HepG2 (cell line): ENCODE measurements at regions not wholly inside any gene's neighbourhood (a gene's known extent, or its start where the extent isn't known, plus 50 kb on each side); places are given as distances from the start of the nearest gene placed in this dataset.

Experiments
- ATAC-seq: fragments of 200-7000 bp; cut with Tn5 transposase; 3 replicates; pipeline ENCODE4 v1.9.1; 2020; ENCODE audit warnings: mild to moderate bottlenecking, moderate library complexity
- BruUV-seq: library from RNA; stranded (reverse); fragments of 400-500 nt; replicated peaks from 2 replicates; lab custom pipeline; 2021; lab: Mats Ljungman, UMichigan
- CTCF ChIA-PET: fragments of 300-600 bp; formaldehyde crosslinking; extraction: SDS; loops from one replicate; lab custom pipeline; 2021; ENCODE audit warnings: low total read pairs, inconsistent platforms, low intra/inter-chr PET ratio; lab: Yijun Ruan, JAX
- POLR2A ChIA-PET: fragments of 350-600 bp; sonication (Branson Sonifier 250); formaldehyde crosslinking; loops from one replicate; lab custom pipeline; 2020; ENCODE audit warnings: antibody characterized with exemption, inconsistent platforms; lab: Yijun Ruan, JAX
- DNase-seq: peaks from one replicate; pipeline ENCODE4 v3.0.0-alpha.2; 2015; ENCODE audit warnings: low spot score
- FAIRE-seq: peaks from 3 replicates; lab custom pipeline; 2011; peaks lifted over from hg19 to GRCh38; lab: Jason Lieb, UNC
- H2AFZ ChIP-seq: one replicate; pipeline ENCODE4 v1.6.1; 2011; ENCODE audit warnings: low read length, inconsistent platforms
- H3K27ac ChIP-seq: fragments of 300-600 bp; 3 replicates; pipeline ENCODE4 v1.8.0; 2011; ENCODE audit warnings: mixed run types, mild to moderate bottlenecking, mixed read lengths, low read length, inconsistent platforms; ENCODE audit not compliant: insufficient read depth; ENCODE audit errors: extremely low read length
- H3K27me3 ChIP-seq, 2 experiments: fragments of 200-600 bp in 1 of 2; 2 replicates in 1 of 2; 3 replicates in 1 of 2; pipeline versions ENCODE4 v1.6.0 to v1.8.0; 2011; ENCODE audit warnings: low read length in 2 of 2, mild to moderate bottlenecking in 2 of 2, moderate library complexity in 2 of 2, inconsistent platforms in 1 of 2; ENCODE audit not compliant: insufficient read depth in 2 of 2, control insufficient read depth in 1 of 2
- H3K36me3 ChIP-seq, 2 experiments: fragments of 200-600 bp in 1 of 2; replicated peaks in 1 of 2; 2 replicates in 1 of 2; 3 replicates in 1 of 2; pipeline versions ENCODE4 v1.5.1 to v1.8.0; 2011; ENCODE audit warnings: low read length in 2 of 2, inconsistent platforms in 1 of 2; ENCODE audit not compliant: insufficient read depth in 2 of 2, control insufficient read depth in 1 of 2
- H3K4me1 ChIP-seq: 2 replicates; pipeline ENCODE4 v1.5.1; 2012; ENCODE audit warnings: low read length, inconsistent platforms; ENCODE audit not compliant: insufficient read depth
- H3K4me2 ChIP-seq: 2 replicates; pipeline ENCODE4 v1.6.0; 2011; ENCODE audit warnings: low read depth, low read length, inconsistent platforms
- H3K4me3 ChIP-seq, 3 experiments: fragments of 200-600 bp in 1 of 3; sonication (generic), shearing (Covaris generic) in 1 of 3; replicated peaks in 1 of 3; 2 replicates each; pipeline ENCODE4 v1.5.1; 2011 to 2016; ENCODE audit warnings: low read length in 3 of 3, inconsistent platforms in 2 of 3, low read depth in 2 of 3, mild to moderate bottlenecking in 2 of 3, control low read depth in 1 of 3, mixed read lengths in 1 of 3; ENCODE audit not compliant: insufficient read depth in 1 of 3
- H3K79me2 ChIP-seq: one replicate; pipeline ENCODE4 v1.6.1; 2011; ENCODE audit warnings: low read length, inconsistent platforms; ENCODE audit not compliant: insufficient read depth
- H3K9ac ChIP-seq: 2 replicates; pipeline ENCODE4 v1.6.0; 2011; ENCODE audit warnings: mild to moderate bottlenecking, low read depth, low read length, inconsistent platforms; ENCODE audit not compliant: insufficient read depth
- H3K9me3 ChIP-seq: 2 replicates; pipeline ENCODE4 v1.5.1; 2012; ENCODE audit warnings: mild to moderate bottlenecking, low read length
- H4K20me1 ChIP-seq: 2 replicates; pipeline ENCODE4 v1.6.0; 2011; ENCODE audit warnings: inconsistent platforms, mild to moderate bottlenecking, low read length, moderate library complexity; ENCODE audit not compliant: insufficient read depth
- ATF7 ChIP-seq, 2 experiments: fragments of 450-650 bp in 1 of 2; sonication (generic) in 1 of 2; formaldehyde crosslinking in 1 of 2; IDR thresholded peaks; 2 replicates each; pipeline versions ENCODE4 v1.4.0 to v1.6.1; 2016 to 2020; ENCODE audit warnings: antibody characterized with exemption in 1 of 2, mild to moderate bottlenecking in 1 of 2, missing genetic modification reagents in 1 of 2
- ATF7-NPFF ChIP-seq: sonication (generic); formaldehyde crosslinking; IDR thresholded peaks from 2 replicates; pipeline ENCODE4 v1.8.1; 2023; ENCODE audit warnings: mild to moderate bottlenecking, low read depth, missing genetic modification reagents, moderate library complexity
- CHCHD3 ChIP-seq: sonication (generic); formaldehyde crosslinking; IDR thresholded peaks from 2 replicates; pipeline ENCODE4 v1.8.0; 2022; ENCODE audit warnings: mild to moderate bottlenecking, missing genetic modification reagents, moderate library complexity
- CREB1 ChIP-seq, 2 experiments: fragments of 450-650 bp in 1 of 2; IDR thresholded peaks; 2 replicates each; pipeline ENCODE4 v1.6.1; 2016 to 2017; ENCODE audit warnings: control low read depth in 1 of 2, mild to moderate bottlenecking in 1 of 2, missing compliant biosample characterization in 1 of 2, missing genetic modification characterization in 1 of 2
- DNMT1 ChIP-seq: sonication (generic); formaldehyde crosslinking; IDR thresholded peaks from 2 replicates; pipeline ENCODE4 v1.5.1; 2020; ENCODE audit warnings: mild to moderate bottlenecking, missing genetic modification reagents
- HMG20B ChIP-seq: conservative IDR thresholded peaks from 2 replicates; pipeline ENCODE4 v1.6.1; 2016; ENCODE audit warnings: missing genetic modification reagents, missing compliant biosample characterization
- POLR2A ChIP-seq, 2 experiments: IDR thresholded peaks; 2 replicates each; pipeline ENCODE4 v1.6.1; 2011; ENCODE audit warnings: low read depth in 2 of 2, low read length in 2 of 2, mild to moderate bottlenecking in 1 of 2, moderate library complexity in 1 of 2; ENCODE audit not compliant: insufficient read depth in 1 of 2
- SATB2 ChIP-seq: sonication (generic); formaldehyde crosslinking; IDR thresholded peaks from 2 replicates; pipeline ENCODE4 v1.5.0; 2020; ENCODE audit warnings: missing genetic modification reagents
- THAP11 ChIP-seq: IDR thresholded peaks from 2 replicates; pipeline ENCODE4 v1.6.1; 2016; ENCODE audit warnings: missing biosample characterization, missing genetic modification reagents
- ZBTB7A ChIP-seq: sonication (generic); formaldehyde crosslinking; IDR thresholded peaks from 2 replicates; pipeline ENCODE4 v1.8.0; 2022; ENCODE audit warnings: mild to moderate bottlenecking, missing genetic modification reagents
- ZNF24 ChIP-seq: fragments of 450-650 bp; IDR thresholded peaks from 2 replicates; pipeline ENCODE4 v1.6.1; 2017; ENCODE audit warnings: antibody characterized with exemption, mild to moderate bottlenecking
- ZNF326 ChIP-seq: sonication (generic); formaldehyde crosslinking; IDR thresholded peaks from 2 replicates; pipeline ENCODE4 v1.4.0; 2020; ENCODE audit warnings: missing genetic modification reagents, borderline replicate concordance
- WGBS: methylation state at CpG from one replicate; pipeline ENCODE4 v1.1.6; 2017; ENCODE audit warnings: low lambda C conversion rate; 5-methylcytosine and 5-hydroxymethylcytosine counted together
- in situ Hi-C: cut with HindIII; loops from 2 replicates; pipeline ENCODE4 v1.10.0; 2017; ENCODE audit warnings: low pct_unique_long_range_greater_than_20kb; ENCODE audit not compliant: extremely low pct_ligation_motif_present
- intact Hi-C: fragments of 100-400 bp; cut with micrococcal nuclease; formaldehyde crosslinking; loops from one replicate; pipeline ENCODE4 v1.10.0; 2022; ENCODE audit not compliant: unreplicated experiment

DNA sequence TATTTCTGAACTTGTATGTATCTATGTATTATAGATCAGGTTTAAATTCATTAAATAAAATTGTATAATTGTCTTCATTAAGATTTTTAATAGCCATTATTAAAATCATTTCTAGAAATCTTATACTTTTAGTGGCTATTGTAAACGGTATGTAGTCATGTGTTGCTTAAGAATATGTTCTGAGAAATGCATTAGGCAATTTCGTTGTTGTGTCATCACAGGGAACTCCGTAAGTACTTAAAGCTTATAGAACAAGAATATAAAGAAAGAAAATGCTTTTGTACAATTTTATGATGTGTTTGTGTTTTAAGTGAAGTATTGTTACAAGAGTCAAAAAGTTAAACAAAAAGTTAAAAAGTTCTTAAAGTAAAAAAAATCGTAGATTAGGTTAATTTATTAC is 765.8 kb downstream of the METTL4 start (continued):
- TF ChIP-seq ZBTB7A (CRISPR knock-in tag) (no peak), ZNF24 (no peak), POLR2A (IDR thresholded peaks at IDR 0.05; ENCODE audit: insufficient read depth in 1 of 2, low read depth in 2 of 2, low read length in 2 of 2) (no peak), THAP11 (CRISPR knock-in tag) (no peak), CHCHD3 (CRISPR knock-in tag) (no peak), DNMT1 (CRISPR knock-in tag) (no peak)

DNA sequence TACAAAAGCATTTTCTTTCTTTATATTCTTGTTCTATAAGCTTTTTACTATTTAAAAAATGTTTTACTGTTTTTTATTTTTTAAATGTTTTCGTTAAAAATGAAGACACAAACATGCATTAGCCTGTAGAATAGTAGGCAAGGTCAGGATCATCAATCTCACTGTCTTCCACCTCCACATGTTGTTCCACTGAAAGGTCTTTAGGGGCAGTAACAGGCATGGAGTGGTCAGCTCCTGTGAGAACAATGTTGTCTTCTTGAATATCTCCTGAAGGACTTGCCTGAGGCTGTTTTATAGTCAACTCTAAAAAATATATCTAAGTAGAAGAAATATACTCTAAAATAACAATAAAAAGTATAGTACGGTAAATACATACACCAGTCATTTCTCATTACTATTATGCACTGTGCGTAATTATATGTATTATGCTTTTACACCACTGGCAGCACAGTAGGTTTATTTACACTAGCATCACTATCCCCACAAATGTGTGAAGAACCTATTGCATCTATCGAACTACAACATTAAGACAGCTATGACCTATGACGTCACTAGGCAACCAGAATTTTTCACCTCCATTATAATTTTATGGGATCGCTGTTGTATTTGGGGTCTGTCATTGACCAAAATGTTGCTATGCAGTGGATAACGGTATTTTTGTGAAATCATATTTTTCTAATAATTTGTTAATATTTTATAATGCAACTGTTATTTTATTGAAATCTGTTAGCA is 764.3 kb downstream of the METTL4 start:
- H3K27ac ChIP-seq = no peak overlapping the region
- no peak for DNase-seq
- no peaks in the 10 kb centered on the region for H3K79me2 ChIP-seq
- no peak for ATAC-seq
- TF ChIP-seq ATF7 (IDR thresholded peaks at IDR 0.05) (peak; percentile 89), ATF7 (CRISPR knock-in tag; IDR thresholded peaks at IDR 0.05) (no peak), SATB2 (CRISPR knock-in tag) (no peak), ATF7-NPFF (CRISPR knock-in tag) (no peak), CREB1 (IDR thresholded peaks at IDR 0.05) (peak; percentile 94), CREB1 (CRISPR knock-in tag; IDR thresholded peaks at IDR 0.05) (no peak), ZNF326 (CRISPR knock-in tag) (no peak), HMG20B (no peak)
- no peaks in the 10 kb centered on the region for H3K27me3 ChIP-seq
- no peaks in the 10 kb centered on the region for H3K36me3 ChIP-seq
- in situ Hi-C loops = no loop called here
- ChIA-PET CTCF (no interaction called here), POLR2A (no interaction called here)
- H3K9me3 ChIP-seq = peaks cover 12% of the 10 kb centered on the region
- no peaks in the 10 kb centered on the region for H3K4me1 ChIP-seq
- no peak overlapping the region for H2AFZ ChIP-seq
- BruUV-seq = no TSS peak
- FAIRE-seq = no peak
- intact Hi-C loops = no loop called here
- H4K20me1 ChIP-seq = no peaks in the 10 kb centered on the region
- H3K4me2 ChIP-seq = no peak overlapping the region
- H3K9ac ChIP-seq = no peak overlapping the region
- WGBS = 53% methylated on average over 7 of the region's 7 CpGs
- H3K4me3 ChIP-seq = no peak overlapping the region
